ENCODE measurements at regions not wholly inside any gene's neighbourhood (a gene's known extent, or its start where the extent isn't known, plus 50 kb on each side); places are given as distances from the start of the nearest gene placed in this dataset.

DNA sequence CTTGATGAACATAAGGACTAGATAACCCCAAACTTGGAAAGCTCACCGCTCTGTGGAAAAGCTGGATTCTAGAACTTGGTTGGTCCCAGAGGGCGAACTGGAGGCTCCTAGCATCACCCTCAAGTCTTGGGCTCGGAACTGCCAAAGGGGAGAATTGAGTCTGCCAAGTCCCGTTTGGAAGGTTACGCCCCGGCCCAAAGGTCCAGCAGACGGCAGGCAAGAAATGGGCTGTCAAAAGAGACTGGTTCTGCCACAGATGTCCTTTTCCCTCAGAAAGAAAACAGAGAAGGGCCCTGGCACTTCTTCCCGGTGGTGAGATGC lies 182.2 kb downstream of the ANAPC1 start:
- peaks cover 60% of the 10 kb centered on the region for H3K4me1 Mint-ChIP-seq (ENCODE audit: low read depth)
- intact Hi-C loops (cut with micrococcal nuclease) = loop anchor here (5.0 to 10.0 kb wide), 2 partner anchors 59 to 887 kb away; no protein-coding TSS in a partner anchor
- H3K4me3 Mint-ChIP-seq = no peak overlapping the region
- H3K27me3 Mint-ChIP-seq = peaks cover 3% of the 10 kb centered on the region
- H3K9me3 Mint-ChIP-seq = no peaks in the 10 kb centered on the region
- peak overlapping the region; percentile 55 for H3K27ac Mint-ChIP-seq
- H3K36me3 Mint-ChIP-seq (ENCODE audit: low read depth) = no peaks in the 10 kb centered on the region

DNA sequence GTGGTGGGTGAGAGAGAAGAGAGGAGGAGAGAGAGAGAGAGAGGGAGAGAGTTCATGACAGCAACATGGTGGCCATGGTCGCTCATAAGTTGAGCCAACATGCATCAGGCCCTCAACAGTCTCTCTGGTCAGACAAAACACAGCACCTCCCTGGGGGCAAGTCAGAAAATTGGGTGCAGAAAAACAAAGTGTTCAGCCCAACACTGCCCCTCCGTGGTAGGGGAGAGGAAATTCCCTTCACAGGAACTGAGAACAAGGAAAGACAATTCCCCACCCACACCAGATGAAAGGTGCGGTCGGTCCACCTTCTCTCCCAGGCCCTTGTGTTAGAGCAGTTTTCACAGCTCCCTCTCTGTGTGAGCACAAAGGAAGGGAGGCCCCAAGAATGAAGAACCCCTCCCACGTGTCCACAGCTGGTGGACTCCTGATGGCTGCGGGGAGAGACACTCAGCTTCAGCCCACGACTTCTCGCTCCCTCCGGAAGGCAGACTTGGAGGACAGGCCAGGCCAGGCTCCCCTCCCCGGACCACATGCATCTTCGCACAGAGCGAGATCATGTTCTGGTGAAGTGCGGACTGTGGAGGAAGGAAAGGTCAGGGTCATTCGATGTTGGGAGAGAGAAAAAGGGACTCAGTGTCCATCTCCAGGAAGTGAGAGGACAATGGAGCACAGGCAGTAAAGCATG lies 181.7 kb downstream of the ANAPC1 start:
- Mint-ChIP-seq H3K4me3 (no peak overlapping the region), H3K27ac (peak overlapping the region; percentile 55), H3K27me3 (peaks cover 3% of the 10 kb centered on the region), H3K4me1 (ENCODE audit: low read depth) (peaks cover 60% of the 10 kb centered on the region), H3K36me3 (ENCODE audit: low read depth) (no peaks in the 10 kb centered on the region), H3K9me3 (no peaks in the 10 kb centered on the region)
- intact Hi-C loops (cut with micrococcal nuclease) = loop anchor here (5.0 to 10.0 kb wide), 2 partner anchors 60 to 887 kb away; no protein-coding TSS in a partner anchor

DNA sequence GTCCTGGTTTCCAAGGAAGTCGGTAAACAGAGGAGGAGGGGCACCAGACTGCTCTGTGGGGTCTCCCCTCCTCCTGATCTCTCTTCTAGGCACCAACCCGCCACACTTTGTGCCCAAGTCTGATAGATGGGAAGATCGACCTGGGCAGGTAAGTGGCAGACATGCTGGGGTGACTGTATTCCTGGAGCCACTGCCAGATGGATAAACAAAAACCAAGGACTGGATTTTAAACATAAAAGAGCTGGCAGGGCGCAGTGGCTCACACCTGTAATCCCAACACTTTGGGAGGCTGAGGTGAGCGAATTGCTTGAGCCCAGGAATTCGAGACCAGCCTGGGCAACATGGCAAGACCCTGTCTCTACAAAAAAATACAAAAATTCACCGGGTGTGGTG lies 181.2 kb downstream of the ANAPC1 start:
- Mint-ChIP-seq H3K27ac (peak overlapping the region; percentile 55), H3K4me1 (ENCODE audit: low read depth) (peaks cover 60% of the 10 kb centered on the region), H3K4me3 (no peak overlapping the region), H3K9me3 (no peaks in the 10 kb centered on the region), H3K36me3 (ENCODE audit: low read depth) (no peaks in the 10 kb centered on the region), H3K27me3 (peaks cover 3% of the 10 kb centered on the region)
- intact Hi-C loops (cut with micrococcal nuclease) = loop anchor here (5.0 to 10.0 kb wide), 2 partner anchors 60 to 888 kb away; no protein-coding TSS in a partner anchor

DNA sequence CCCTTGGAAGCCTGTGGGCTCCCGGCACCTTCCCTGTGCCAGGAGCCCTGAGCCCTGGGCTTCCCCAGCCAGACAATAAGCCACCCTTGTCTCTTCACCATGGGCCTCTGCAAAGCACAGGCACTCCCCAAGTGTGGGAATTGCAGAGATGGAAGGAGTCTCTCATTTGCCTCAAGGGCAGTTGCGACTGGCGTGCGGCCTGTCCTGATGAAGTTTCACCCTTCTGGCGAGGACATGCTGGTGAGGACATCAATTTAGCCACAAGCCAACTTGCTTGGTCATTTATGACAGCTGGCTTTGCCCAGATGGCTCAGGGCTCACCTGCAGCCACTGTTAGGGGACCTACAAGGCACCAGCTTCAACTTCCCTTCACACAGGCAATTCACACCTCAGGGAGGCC lies 180.2 kb downstream of the ANAPC1 start:
- intact Hi-C loops (cut with micrococcal nuclease) = loop anchor here (5.0 to 10.0 kb wide), 2 partner anchors 61 to 889 kb away; no protein-coding TSS in a partner anchor
- no peaks in the 10 kb centered on the region for H3K36me3 Mint-ChIP-seq (ENCODE audit: low read depth)
- H3K27me3 Mint-ChIP-seq = peaks cover 5% of the 10 kb centered on the region
- no peaks in the 10 kb centered on the region for H3K9me3 Mint-ChIP-seq
- no peak overlapping the region for H3K27ac Mint-ChIP-seq
- no peak overlapping the region for H3K4me3 Mint-ChIP-seq
- H3K4me1 Mint-ChIP-seq (ENCODE audit: low read depth) = peaks cover 53% of the 10 kb centered on the region

GRCh38 chr2:111704246-111704645 lies 179.7 kb downstream of the ANAPC1 start:
- Mint-ChIP-seq H3K9me3 (no peaks in the 10 kb centered on the region), H3K36me3 (ENCODE audit: low read depth) (no peaks in the 10 kb centered on the region), H3K27ac (no peak overlapping the region), H3K4me3 (no peak overlapping the region), H3K27me3 (peaks cover 5% of the 10 kb centered on the region), H3K4me1 (ENCODE audit: low read depth) (peaks cover 48% of the 10 kb centered on the region)
- intact Hi-C loops (cut with micrococcal nuclease) = loop anchor here (5.0 to 10.0 kb wide), 2 partner anchors 62 to 889 kb away; no protein-coding TSS in a partner anchor

DNA sequence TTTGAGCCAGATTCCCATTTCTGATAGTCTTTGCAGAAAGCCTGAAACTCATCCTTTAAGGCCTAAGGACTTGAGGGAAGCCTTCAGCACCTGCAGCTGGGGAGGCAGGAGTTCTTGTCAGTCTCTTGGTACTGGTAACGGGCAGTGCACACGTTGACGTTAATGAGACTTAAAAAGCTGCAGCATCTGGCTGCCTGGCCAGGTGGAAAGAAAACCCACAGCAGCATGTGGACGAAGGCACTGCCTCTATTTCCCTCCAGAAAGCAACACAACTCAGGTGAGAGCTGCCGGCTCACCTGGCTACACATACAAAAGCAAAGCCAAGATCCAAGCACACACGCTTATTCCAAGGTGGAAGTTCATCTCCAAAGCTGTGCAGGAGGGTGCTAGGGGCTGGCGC lies 178.8 kb downstream of the ANAPC1 start:
- Mint-ChIP-seq H3K27me3 (peaks cover 5% of the 10 kb centered on the region), H3K4me3 (no peak overlapping the region), H3K4me1 (ENCODE audit: low read depth) (peaks cover 50% of the 10 kb centered on the region), H3K27ac (no peak overlapping the region), H3K36me3 (ENCODE audit: low read depth) (no peaks in the 10 kb centered on the region), H3K9me3 (no peaks in the 10 kb centered on the region)
- intact Hi-C loops (cut with micrococcal nuclease) = loop anchor here (10.0 kb wide), 1 partner anchor 890 kb away; no protein-coding TSS in a partner anchor

GRCh38 chr2:111705711-111706336 lies 178.2 kb downstream of the ANAPC1 start:
- intact Hi-C loops (cut with micrococcal nuclease) = loop anchor here (10.0 kb wide), 1 partner anchor 891 kb away; no protein-coding TSS in a partner anchor
- no peaks in the 10 kb centered on the region for H3K9me3 Mint-ChIP-seq
- H3K27ac Mint-ChIP-seq = peak overlapping the region; percentile 31
- H3K4me3 Mint-ChIP-seq = no peak overlapping the region
- no peaks in the 10 kb centered on the region for H3K36me3 Mint-ChIP-seq (ENCODE audit: low read depth)
- H3K27me3 Mint-ChIP-seq = peaks cover 5% of the 10 kb centered on the region
- H3K4me1 Mint-ChIP-seq (ENCODE audit: low read depth) = peaks cover 50% of the 10 kb centered on the region

- Mint-ChIP-seq H3K27me3 (peaks cover 5% of the 10 kb centered on the region), H3K27ac (no peak overlapping the region), H3K36me3 (ENCODE audit: low read depth) (no peaks in the 10 kb centered on the region), H3K4me1 (ENCODE audit: low read depth) (peaks cover 49% of the 10 kb centered on the region), H3K4me3 (no peak overlapping the region), H3K9me3 (no peaks in the 10 kb centered on the region)
- intact Hi-C loops (cut with micrococcal nuclease) = loop anchor here (10.0 kb wide), 1 partner anchor 892 kb away; no protein-coding TSS in a partner anchor
Observed at GRCh38 chr2:111706481-111707001, 177.5 kb downstream of the ANAPC1 start.

GRCh38 chr2:111707700-111708099 lies 176.3 kb downstream of the ANAPC1 start:
- Mint-ChIP-seq H3K27ac (no peak overlapping the region), H3K27me3 (peaks cover 8% of the 10 kb centered on the region), H3K36me3 (ENCODE audit: low read depth) (no peaks in the 10 kb centered on the region), H3K4me1 (ENCODE audit: low read depth) (peaks cover 41% of the 10 kb centered on the region), H3K9me3 (peaks cover 8% of the 10 kb centered on the region), H3K4me3 (no peak overlapping the region)
- intact Hi-C loops (cut with micrococcal nuclease) = loop anchor here (10.0 kb wide), 1 partner anchor 893 kb away; no protein-coding TSS in a partner anchor

DNA sequence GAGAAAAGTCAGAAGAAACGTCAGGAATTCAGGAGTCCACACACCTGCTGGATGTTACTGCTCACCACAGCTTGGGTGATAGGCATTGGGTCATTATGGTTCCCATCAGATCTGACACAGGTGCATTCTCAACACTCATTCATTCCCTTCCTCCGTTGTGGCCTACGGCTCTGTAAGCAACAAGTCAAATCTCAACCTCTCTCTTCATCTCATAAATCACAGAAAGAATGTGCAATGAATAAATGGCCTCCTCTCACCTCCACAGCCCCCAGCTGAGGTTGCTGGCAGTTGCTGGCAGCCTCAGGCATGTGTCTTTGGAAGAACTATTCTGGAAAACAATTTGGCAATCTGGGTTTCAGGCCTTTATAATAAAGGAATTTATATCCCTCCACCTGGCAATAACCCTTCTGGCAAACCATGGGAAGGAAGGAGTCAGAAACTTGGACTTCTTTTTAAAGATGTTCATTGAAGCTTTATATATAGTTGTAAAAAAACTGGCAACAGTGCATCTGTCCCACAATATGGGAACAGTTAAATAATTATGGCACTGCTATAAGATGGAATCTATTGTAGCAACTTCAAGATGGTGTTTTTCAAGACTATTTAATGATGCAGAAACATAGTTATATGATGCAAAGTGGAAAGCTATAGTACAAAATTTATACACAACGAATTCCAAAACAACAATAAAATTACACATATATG lies 175.4 kb downstream of the ANAPC1 start:
- no peak overlapping the region for H3K27ac Mint-ChIP-seq
- H3K9me3 Mint-ChIP-seq = peaks cover 8% of the 10 kb centered on the region
- H3K36me3 Mint-ChIP-seq (ENCODE audit: low read depth) = no peaks in the 10 kb centered on the region
- intact Hi-C loops (cut with micrococcal nuclease) = loop anchor here (10.0 kb wide), 1 partner anchor 894 kb away; no protein-coding TSS in a partner anchor
- H3K4me1 Mint-ChIP-seq (ENCODE audit: low read depth) = peaks cover 44% of the 10 kb centered on the region
- H3K27me3 Mint-ChIP-seq = peaks cover 6% of the 10 kb centered on the region
- H3K4me3 Mint-ChIP-seq = no peak overlapping the region

- intact Hi-C loops (cut with micrococcal nuclease) = loop anchor here (10.0 kb wide), 1 partner anchor 895 kb away; no protein-coding TSS in a partner anchor
- peaks cover 6% of the 10 kb centered on the region for H3K27me3 Mint-ChIP-seq
- H3K4me1 Mint-ChIP-seq (ENCODE audit: low read depth) = peaks cover 45% of the 10 kb centered on the region
- H3K9me3 Mint-ChIP-seq = peaks cover 8% of the 10 kb centered on the region
- no peak overlapping the region for H3K27ac Mint-ChIP-seq
- H3K4me3 Mint-ChIP-seq = no peak overlapping the region
- no peaks in the 10 kb centered on the region for H3K36me3 Mint-ChIP-seq (ENCODE audit: low read depth)
Observed at GRCh38 chr2:111709321-111709720, 174.7 kb downstream of the ANAPC1 start.

GRCh38 chr2:111710085-111710484 lies 173.9 kb downstream of the ANAPC1 start:
- intact Hi-C loops (cut with micrococcal nuclease) = no loop called here
- Mint-ChIP-seq H3K4me1 (ENCODE audit: low read depth) (peaks cover 51% of the 10 kb centered on the region), H3K4me3 (no peak overlapping the region), H3K36me3 (ENCODE audit: low read depth) (no peaks in the 10 kb centered on the region), H3K27ac (no peak overlapping the region), H3K27me3 (peaks cover 6% of the 10 kb centered on the region), H3K9me3 (peaks cover 8% of the 10 kb centered on the region)

DNA sequence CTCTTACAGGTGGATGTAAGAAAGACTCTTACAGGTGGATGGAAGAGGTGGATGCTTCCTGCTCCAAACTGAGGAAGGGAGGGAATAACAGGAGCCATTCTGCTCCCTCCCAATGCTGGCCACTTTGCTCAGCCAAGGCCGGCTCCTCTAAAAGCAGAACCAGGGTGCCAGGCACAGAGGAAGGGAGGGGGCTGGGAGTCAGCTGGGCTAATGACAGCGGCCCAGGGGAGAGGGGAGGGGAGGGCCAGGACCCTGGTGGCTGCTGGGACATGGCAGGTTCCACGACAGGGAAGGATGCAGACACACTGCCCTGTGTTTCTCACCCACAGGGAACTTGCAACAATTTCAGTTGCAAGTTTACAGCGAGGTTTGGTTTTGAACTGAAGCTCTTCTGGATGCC lies 173.4 kb downstream of the ANAPC1 start:
- intact Hi-C loops (cut with micrococcal nuclease) = no loop called here
- peaks cover 6% of the 10 kb centered on the region for H3K27me3 Mint-ChIP-seq

More for the DNA sequence above, 173.4 kb downstream of the ANAPC1 start:
- no peak overlapping the region for H3K4me3 Mint-ChIP-seq
- H3K27ac Mint-ChIP-seq = no peak overlapping the region
- peaks cover 50% of the 10 kb centered on the region for H3K4me1 Mint-ChIP-seq (ENCODE audit: low read depth)
- no peaks in the 10 kb centered on the region for H3K36me3 Mint-ChIP-seq (ENCODE audit: low read depth)
- peaks cover 8% of the 10 kb centered on the region for H3K9me3 Mint-ChIP-seq
